OCI-LY7 (cell line): ENCODE measurements at regions not wholly inside any gene's neighbourhood (a gene's known extent, or its start where the extent isn't known, plus 50 kb on each side); places are given as distances from the start of the nearest gene placed in this dataset.

Source experiments
- BruUV-seq: library from RNA; stranded (reverse); fragments of 400-500 nt; replicated peaks from 2 replicates; lab custom pipeline; 2021; lab: Mats Ljungman, UMichigan
- CTCF ChIA-PET: fragments of 300-600 bp; sonication (Branson Sonifier 250); formaldehyde crosslinking; loops from one replicate; lab custom pipeline; 2022; ENCODE audit warnings: antibody characterized with exemption; ENCODE audit not compliant: unreplicated experiment; lab: Charles Lee
- POLR2A ChIA-PET: fragments of 300-600 bp; sonication (Branson Sonifier 250); formaldehyde crosslinking; loops from one replicate; lab custom pipeline; 2022; ENCODE audit warnings: antibody characterized with exemption; lab: Charles Lee
- DNase-seq: peaks from one replicate; pipeline ENCODE4 v3.0.0-alpha.2; 2015; ENCODE audit warnings: low spot score
- H2AFZ ChIP-seq: fragments of 200-600 bp; sonication (generic), shearing (Covaris generic); 2 replicates; pipeline ENCODE4 v1.6.1; 2014; ENCODE audit warnings: mild to moderate bottlenecking, antibody characterized with exemption, low read length, moderate library complexity
- H3K27ac ChIP-seq: fragments of 200-600 bp; sonication (generic); 2 replicates; pipeline ENCODE4 v1.5.1; 2014; ENCODE audit warnings: mixed run types, low read depth, mild to moderate bottlenecking, moderate library complexity, low read length, inconsistent platforms; ENCODE audit not compliant: poor library complexity, severe bottlenecking
- H3K36me3 ChIP-seq: fragments of 200-600 bp; sonication (generic); 2 replicates; pipeline ENCODE4 v1.6.1; 2014; ENCODE audit warnings: mild to moderate bottlenecking, antibody characterized with exemption, low read length, moderate library complexity, mixed read lengths; ENCODE audit not compliant: insufficient read depth
- H3K4me1 ChIP-seq: fragments of 200-600 bp; sonication (generic); 2 replicates; pipeline ENCODE4 v1.5.1; 2014; ENCODE audit warnings: mild to moderate bottlenecking, low read length; ENCODE audit not compliant: insufficient read depth, poor library complexity, severe bottlenecking
- H3K4me2 ChIP-seq: fragments of 200-600 bp; sonication (generic); 2 replicates; pipeline ENCODE4 v1.6.1; 2014; ENCODE audit warnings: mild to moderate bottlenecking, low read length
- H3K4me3 ChIP-seq: fragments of 200-600 bp; sonication (generic); 2 replicates; pipeline ENCODE4 v1.5.1; 2014; ENCODE audit warnings: mild to moderate bottlenecking, low read depth, low read length; ENCODE audit not compliant: poor library complexity, severe bottlenecking
- H3K79me2 ChIP-seq: fragments of 200-600 bp; sonication (generic); 2 replicates; pipeline ENCODE4 v1.6.1; 2016; ENCODE audit warnings: low read depth, mild to moderate bottlenecking, low read length, moderate library complexity, mixed read lengths; ENCODE audit not compliant: insufficient read depth
- H3K9me2 ChIP-seq: fragments of 200-600 bp; sonication (generic); 2 replicates; pipeline ENCODE4 v1.6.1; 2016; ENCODE audit warnings: mild to moderate bottlenecking, low read length, mixed read lengths; ENCODE audit not compliant: insufficient read depth
- H3K9me3 ChIP-seq: fragments of 200-600 bp; sonication (generic); 2 replicates; pipeline ENCODE4 v1.6.1; 2014; ENCODE audit warnings: mild to moderate bottlenecking, mixed run types, low read length, mixed read lengths
- H4K20me1 ChIP-seq: fragments of 200-600 bp; sonication (generic); 2 replicates; pipeline ENCODE4 v1.6.1; 2014; ENCODE audit warnings: mild to moderate bottlenecking, antibody characterized with exemption, low read length, moderate library complexity, mixed read lengths; ENCODE audit not compliant: insufficient read depth
- EZH2phosphoT487 ChIP-seq: fragments of 200-600 bp; sonication (generic); IDR thresholded peaks from 2 replicates; pipeline ENCODE4 v1.6.1; 2018; ENCODE audit warnings: low read depth, borderline replicate concordance, mild to moderate bottlenecking, mixed run types, antibody characterized with exemption, low read length, moderate library complexity, mixed read lengths
- intact Hi-C: fragments of 100-400 bp; cut with micrococcal nuclease; formaldehyde crosslinking; loops from one replicate; pipeline ENCODE4 v1.10.0; 2022; ENCODE audit not compliant: unreplicated experiment
- TF ChIP-seq, protein P1 (sequence below): fragments of 200-600 bp; sonication (generic); conservative IDR thresholded peaks from 2 replicates; pipeline ENCODE4 v1.5.1; 2014; ENCODE audit warnings: mild to moderate bottlenecking, antibody characterized with exemption, low read length, moderate library complexity, mixed read lengths

DNA sequence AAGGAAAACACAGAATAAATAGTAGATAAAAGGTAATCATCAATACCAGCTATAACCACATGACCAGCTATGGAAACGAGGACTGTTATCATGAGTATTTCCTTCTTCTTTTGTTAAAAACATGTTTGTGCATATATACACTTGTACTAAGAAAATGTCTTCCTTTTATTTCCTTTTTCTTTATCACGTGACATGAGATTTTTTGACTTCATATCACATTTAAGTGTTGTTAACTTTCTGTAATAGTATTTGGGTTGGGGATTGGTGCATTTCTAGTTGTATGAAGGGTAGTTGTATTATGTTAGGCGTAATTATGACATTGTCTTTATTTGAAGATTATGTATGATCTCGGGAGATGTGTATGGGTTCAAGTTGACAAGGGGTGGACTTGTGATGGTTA lies 278.5 kb upstream of the ZNF385D start:
- Histone ChIP-seq H3K9me3 (no peaks in the 10 kb centered on the region), H3K9me2 (no peaks in the 10 kb centered on the region), H3K27ac (no peak overlapping the region), H3K4me3 (no peak overlapping the region), H2AFZ (no peak overlapping the region), H3K4me1 (no peaks in the 10 kb centered on the region), H4K20me1 (no peaks in the 10 kb centered on the region), H3K4me2 (no peak overlapping the region), H3K79me2 (no peaks in the 10 kb centered on the region), H3K36me3 (no peaks in the 10 kb centered on the region)
- DNase-seq = no peak
- no peak for TF ChIP-seq EZH2phosphoT487
- TF ChIP-seq, protein P1, sequence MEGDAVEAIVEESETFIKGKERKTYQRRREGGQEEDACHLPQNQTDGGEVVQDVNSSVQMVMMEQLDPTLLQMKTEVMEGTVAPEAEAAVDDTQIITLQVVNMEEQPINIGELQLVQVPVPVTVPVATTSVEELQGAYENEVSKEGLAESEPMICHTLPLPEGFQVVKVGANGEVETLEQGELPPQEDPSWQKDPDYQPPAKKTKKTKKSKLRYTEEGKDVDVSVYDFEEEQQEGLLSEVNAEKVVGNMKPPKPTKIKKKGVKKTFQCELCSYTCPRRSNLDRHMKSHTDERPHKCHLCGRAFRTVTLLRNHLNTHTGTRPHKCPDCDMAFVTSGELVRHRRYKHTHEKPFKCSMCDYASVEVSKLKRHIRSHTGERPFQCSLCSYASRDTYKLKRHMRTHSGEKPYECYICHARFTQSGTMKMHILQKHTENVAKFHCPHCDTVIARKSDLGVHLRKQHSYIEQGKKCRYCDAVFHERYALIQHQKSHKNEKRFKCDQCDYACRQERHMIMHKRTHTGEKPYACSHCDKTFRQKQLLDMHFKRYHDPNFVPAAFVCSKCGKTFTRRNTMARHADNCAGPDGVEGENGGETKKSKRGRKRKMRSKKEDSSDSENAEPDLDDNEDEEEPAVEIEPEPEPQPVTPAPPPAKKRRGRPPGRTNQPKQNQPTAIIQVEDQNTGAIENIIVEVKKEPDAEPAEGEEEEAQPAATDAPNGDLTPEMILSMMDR = no peak
- POLR2A ChIA-PET = no interaction called here
- intact Hi-C loops = no loop called here
- BruUV-seq = no TSS peak
- CTCF ChIA-PET = no interaction called here

DNA sequence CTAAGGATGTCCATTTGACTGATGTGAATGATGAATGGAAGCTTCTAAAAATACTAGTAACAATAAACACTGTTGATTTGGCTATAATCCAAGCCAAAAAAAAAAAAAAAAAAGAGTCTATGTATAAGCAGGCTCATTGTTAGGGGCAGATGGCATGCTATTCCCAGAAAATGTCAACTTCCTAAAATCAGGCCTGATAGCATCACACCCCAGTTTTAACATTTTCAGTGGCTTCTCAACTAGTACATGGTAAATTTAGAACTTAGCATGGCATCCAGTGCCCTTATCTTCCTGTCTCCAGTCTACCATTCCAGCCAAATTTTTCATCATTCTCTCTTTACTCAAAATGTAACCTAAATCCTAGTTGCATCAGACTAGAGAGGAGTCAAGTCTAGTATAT lies 288.2 kb upstream of the ZNF385D start:
- no peak for DNase-seq
- no TSS peak for BruUV-seq
- Histone ChIP-seq H3K4me3 (no peak overlapping the region), H3K27ac (no peak overlapping the region), H3K36me3 (no peaks in the 10 kb centered on the region), H2AFZ (no peak overlapping the region), H3K9me3 (no peaks in the 10 kb centered on the region), H3K4me2 (no peak overlapping the region), H3K79me2 (no peaks in the 10 kb centered on the region), H3K9me2 (no peaks in the 10 kb centered on the region), H3K4me1 (no peaks in the 10 kb centered on the region), H4K20me1 (no peaks in the 10 kb centered on the region)
- TF ChIP-seq EZH2phosphoT487 = no peak
- TF ChIP-seq, protein P1 = no peak
- intact Hi-C loops = no loop called here
- CTCF ChIA-PET = no interaction called here
- POLR2A ChIA-PET = interaction anchor here (0.6 to 1.2 kb wide), 2 partner anchors 27 to 1409 kb away, joined by 3 to 4 read pairs; no protein-coding TSS in a partner anchor

DNA sequence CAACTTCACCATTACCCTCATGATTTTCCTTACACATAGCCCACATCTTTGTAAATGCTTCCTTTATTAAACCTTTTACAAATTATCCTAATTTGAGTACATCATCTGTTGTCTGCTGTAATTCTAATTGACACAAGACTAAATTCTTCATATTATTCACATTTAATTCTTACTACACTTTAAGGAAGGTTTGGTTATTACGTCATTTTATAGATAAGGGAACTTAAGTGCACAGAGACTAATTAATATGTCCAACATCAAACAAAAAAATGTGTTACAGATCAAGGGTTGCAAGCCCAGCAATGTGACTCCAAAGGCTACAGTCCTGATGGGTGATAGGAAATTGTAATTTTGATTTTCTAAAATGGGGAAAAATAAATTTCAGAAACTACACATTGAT lies 289.1 kb upstream of the ZNF385D start:
- POLR2A ChIA-PET = no interaction called here
- CTCF ChIA-PET = no interaction called here

More for the DNA sequence above, 289.1 kb upstream of the ZNF385D start:
- TF ChIP-seq EZH2phosphoT487 = no peak
- TF ChIP-seq, protein P1 = no peak
- Histone ChIP-seq H3K79me2 (no peaks in the 10 kb centered on the region), H3K4me1 (no peaks in the 10 kb centered on the region), H3K27ac (no peak overlapping the region), H3K9me2 (no peaks in the 10 kb centered on the region), H2AFZ (no peak overlapping the region), H3K4me3 (no peak overlapping the region), H3K9me3 (no peaks in the 10 kb centered on the region), H4K20me1 (no peaks in the 10 kb centered on the region), H3K36me3 (no peaks in the 10 kb centered on the region), H3K4me2 (no peak overlapping the region)
- intact Hi-C loops = no loop called here
- no TSS peak for BruUV-seq
- DNase-seq = no peak
